GM19328 (cell line): ENCODE measurements at regions not wholly inside any gene's neighbourhood (a gene's known extent, or its start where the extent isn't known, plus 50 kb on each side); places are given as distances from the start of the nearest gene placed in this dataset.

Experiments
- ATAC-seq: cut with Tn5 transposase; IDR thresholded peaks from one replicate; pipeline ENCODE4 v1.9.1; 2021; ENCODE audit warnings: mild to moderate bottlenecking, moderate library complexity; ENCODE audit not compliant: unreplicated experiment

GRCh38 chr10:60572511-60573194 is 183.0 kb upstream of the ANK3 start:
- no peak for ATAC-seq

- ATAC-seq, result no peak
These were observed 181.2 kb upstream of the ANK3 start for GRCh38 chr10:60570896-60571295.

GRCh38 chr10:60570272-60570865 is 180.7 kb upstream of the ANK3 start:
- ATAC-seq, result no peak

- no peak for ATAC-seq
These were observed 180.0 kb upstream of the ANK3 start for GRCh38 chr10:60569681-60570080.

- no peak for ATAC-seq
These were observed 176.4 kb upstream of the ANK3 start for GRCh38 chr10:60566096-60566495.

GRCh38 chr10:60565492-60565891 is 175.8 kb upstream of the ANK3 start:
- no peak for ATAC-seq

- no peak for ATAC-seq
These were observed 174.8 kb upstream of the ANK3 start for GRCh38 chr10:60564475-60564874.

GRCh38 chr10:60560451-60560850 is 170.8 kb upstream of the ANK3 start:
- ATAC-seq, result no peak

GRCh38 chr10:60555700-60556099 is 166.0 kb upstream of the ANK3 start:
- ATAC-seq, result no peak

GRCh38 chr10:60549686-60550085 is 160.0 kb upstream of the ANK3 start:
- no peak for ATAC-seq

GRCh38 chr10:60542657-60543056 is 153.0 kb upstream of the ANK3 start:
- ATAC-seq, result no peak

GRCh38 chr10:60541451-60541850 is 151.8 kb upstream of the ANK3 start:
- ATAC-seq, result no peak

- no peak for ATAC-seq
These were observed 148.0 kb upstream of the ANK3 start for GRCh38 chr10:60537697-60538096.

- ATAC-seq, result no peak
These were observed 146.9 kb upstream of the ANK3 start for GRCh38 chr10:60536529-60537114.

GRCh38 chr10:60535427-60535826 is 145.8 kb upstream of the ANK3 start:
- no peak for ATAC-seq

GRCh38 chr10:60534761-60535389 is 145.2 kb upstream of the ANK3 start:
- ATAC-seq, result no peak

GRCh38 chr10:60532696-60533468 is 143.2 kb upstream of the ANK3 start:
- no peak for ATAC-seq

- ATAC-seq, result no peak
These were observed 141.3 kb upstream of the ANK3 start for GRCh38 chr10:60531006-60531405.

GRCh38 chr10:60527676-60528075 is 138.0 kb upstream of the ANK3 start:
- no peak for ATAC-seq

GRCh38 chr10:60525716-60526585 is 136.3 kb upstream of the ANK3 start:
- ATAC-seq, result no peak
